BE2C (cell line): ENCODE measurements at regions not wholly inside any gene's neighbourhood (a gene's known extent, or its start where the extent isn't known, plus 50 kb on each side); places are given as distances from the start of the nearest gene placed in this dataset.

Experiments used
- DNase-seq: peaks from one replicate; pipeline ENCODE4 v3.0.0-alpha.2; 2020
- H3K27me3 ChIP-seq: fragments of 250-450 bp; sonication (Bioruptor Pico); 2 replicates; pipeline ENCODE4 v1.5.1; 2020; ENCODE audit warnings: mild to moderate bottlenecking
- H3K36me3 ChIP-seq: fragments of 250-450 bp; sonication (Bioruptor Pico); 2 replicates; pipeline ENCODE4 v1.5.1; 2020; ENCODE audit warnings: mild to moderate bottlenecking
- H3K4me1 ChIP-seq: fragments of 250-450 bp; sonication (Bioruptor Pico); 2 replicates; pipeline ENCODE4 v1.5.1; 2020
- H3K4me3 ChIP-seq: 2 replicates; pipeline ENCODE4 v1.5.1; 2011; ENCODE audit warnings: low read depth, low read length
- H3K9me3 ChIP-seq: fragments of 250-450 bp; sonication (Bioruptor Pico); 2 replicates; pipeline ENCODE4 v1.5.1; 2020
- CTCF ChIP-seq: IDR thresholded peaks from 2 replicates; pipeline ENCODE4 v1.5.1; 2012; ENCODE audit warnings: mild to moderate bottlenecking, low read depth, low read length

GRCh38 chr18:28519997-28520396 lies 343.1 kb upstream of the CDH2 start:
- Histone ChIP-seq H3K36me3 (no peaks in the 10 kb centered on the region), H3K9me3 (no peaks in the 10 kb centered on the region), H3K4me1 (no peaks in the 10 kb centered on the region), H3K27me3 (no peaks in the 10 kb centered on the region), H3K4me3 (no peak overlapping the region)
- DNase-seq = no peak
- TF ChIP-seq CTCF = no peak

- Histone ChIP-seq H3K36me3 (no peaks in the 10 kb centered on the region), H3K9me3 (no peaks in the 10 kb centered on the region), H3K4me3 (no peak overlapping the region), H3K4me1 (no peaks in the 10 kb centered on the region), H3K27me3 (no peaks in the 10 kb centered on the region)
- no peak for DNase-seq
- no peak for TF ChIP-seq CTCF
These were observed 337.8 kb upstream of the CDH2 start for GRCh38 chr18:28514699-28515098.

- TF ChIP-seq CTCF = no peak
- H3K36me3 ChIP-seq = no peaks in the 10 kb centered on the region
- DNase-seq = no peak
These were observed 335.4 kb upstream of the CDH2 start for GRCh38 chr18:28512357-28512756.

GRCh38 chr18:28511413-28511821 lies 334.5 kb upstream of the CDH2 start:
- Histone ChIP-seq H3K4me1 (no peaks in the 10 kb centered on the region), H3K9me3 (no peaks in the 10 kb centered on the region), H3K4me3 (no peak overlapping the region), H3K36me3 (no peaks in the 10 kb centered on the region), H3K27me3 (no peaks in the 10 kb centered on the region)
- DNase-seq = no peak
- TF ChIP-seq CTCF = no peak

More at GRCh38 chr18:28512357-28512756, 335.4 kb upstream of the CDH2 start:
- Histone ChIP-seq H3K4me3 (no peak overlapping the region), H3K4me1 (no peaks in the 10 kb centered on the region), H3K27me3 (no peaks in the 10 kb centered on the region), H3K9me3 (no peaks in the 10 kb centered on the region)

- no peaks in the 10 kb centered on the region for H3K36me3 ChIP-seq
- H3K4me1 ChIP-seq = no peaks in the 10 kb centered on the region
- DNase-seq = no peak
- no peaks in the 10 kb centered on the region for H3K9me3 ChIP-seq
- no peak overlapping the region for H3K4me3 ChIP-seq
- no peak for TF ChIP-seq CTCF
- H3K27me3 ChIP-seq = no peaks in the 10 kb centered on the region
These were observed 333.3 kb upstream of the CDH2 start for GRCh38 chr18:28510210-28510609.

- Histone ChIP-seq H3K36me3 (no peaks in the 10 kb centered on the region), H3K27me3 (no peaks in the 10 kb centered on the region), H3K4me3 (no peak overlapping the region), H3K4me1 (no peaks in the 10 kb centered on the region), H3K9me3 (no peaks in the 10 kb centered on the region)
- DNase-seq = no peak
- TF ChIP-seq CTCF = no peak
These were observed 327.1 kb upstream of the CDH2 start for GRCh38 chr18:28504066-28504465.
